ENCODE measurements at regions not wholly inside any gene's neighbourhood (a gene's known extent, or its start where the extent isn't known, plus 50 kb on each side); places are given as distances from the start of the nearest gene placed in this dataset.

- no peak for TF ChIP-seq YY1 (IDR thresholded peaks at IDR 0.05; ENCODE audit: insufficient read depth, insufficient read length)
- no peak for TF ChIP-seq SUZ12 (IDR thresholded peaks at IDR 0.05; ENCODE audit: extremely low read depth, insufficient read depth, insufficient read length)
- TF ChIP-seq ZNF274 (IDR thresholded peaks at IDR 0.05; ENCODE audit: low read depth, low read length), result no peak
Observed at GRCh38 chr5:6832994-6833393, 119.8 kb downstream of the TENT4A start.
